Lung (tissue), 11 donors: ENCODE measurements at regions not wholly inside any gene's neighbourhood (a gene's known extent, or its start where the extent isn't known, plus 50 kb on each side); places are given as distances from the start of the nearest gene placed in this dataset.

ENCODE experiments used
- ATAC-seq: fragments of 200-7000 bp; cut with Tn5 transposase; one replicate; pipeline ENCODE4 v1.9.1; 2020; ENCODE audit warnings: moderate number of reproducible peaks; ENCODE audit not compliant: insufficient read depth, low FRiP score
- DNase-seq, 3 donors: peaks; one replicate each; pipeline ENCODE4 v3.0.0-alpha.2; 2013 to 2017
- H3K27ac ChIP-seq, 2 donors: one replicate each; pipeline ENCODE4 v1.5.1; 2013; ENCODE audit warnings: mild to moderate bottlenecking in 2 of 2, moderate library complexity in 2 of 2, control low read depth in 1 of 2, inconsistent platforms in 1 of 2, low read depth in 1 of 2, low read length in 1 of 2
- H3K27me3 ChIP-seq, 3 donors: one replicate each; pipeline ENCODE4 v1.5.1; 2013; ENCODE audit warnings: low read length in 2 of 3; ENCODE audit not compliant: control insufficient read depth in 3 of 3, insufficient read depth in 3 of 3
- H3K36me3 ChIP-seq, 4 donors: one replicate each; pipeline ENCODE4 v1.5.1; 2013; ENCODE audit warnings: low read length in 4 of 4, mild to moderate bottlenecking in 1 of 4, moderate library complexity in 1 of 4; ENCODE audit not compliant: control insufficient read depth in 4 of 4, insufficient read depth in 4 of 4
- H3K4me1 ChIP-seq, 5 donors: one replicate each; pipeline ENCODE4 v1.5.1; 2013; ENCODE audit warnings: low read length in 5 of 5, mild to moderate bottlenecking in 2 of 5, moderate library complexity in 1 of 5; ENCODE audit not compliant: control insufficient read depth in 5 of 5, insufficient read depth in 5 of 5
- H3K4me3 ChIP-seq: one replicate; pipeline ENCODE4 v1.5.1; 2013; ENCODE audit warnings: mild to moderate bottlenecking, control low read depth, moderate library complexity
- H3K9ac ChIP-seq, 2 donors: one replicate each; pipeline ENCODE4 v1.5.1; 2013; ENCODE audit warnings: low read length in 2 of 2, control low read depth in 1 of 2; ENCODE audit not compliant: insufficient read depth in 1 of 2
- H3K9me3 ChIP-seq, 4 donors: one replicate each; pipeline ENCODE4 v1.5.1; 2013; ENCODE audit warnings: low read length in 3 of 4, mild to moderate bottlenecking in 1 of 4, moderate library complexity in 1 of 4; ENCODE audit not compliant: control insufficient read depth in 4 of 4, insufficient read depth in 3 of 4
- WGBS, 2 donors: extraction: QIAGEN DNeasy Blood & Tissue Kit; methylation state at CpG; one replicate each; pipeline ENCODE4 v1.1.7; 2013; 5-methylcytosine and 5-hydroxymethylcytosine counted together
- TF ChIP-seq, protein P1 (sequence below): IDR thresholded peaks from 2 replicates; pipeline ENCODE4 v1.5.1; 2012; ENCODE audit warnings: mild to moderate bottlenecking; ENCODE audit errors: control extremely low read depth, extremely low read depth
- donor health status: control.
- donor health status: control.
- donor health status: Bipolar disorder and iron deficiency.
- donor health status: healthy.
- donor health status: DM: yes; HTN: yes; CAD: no.

GRCh38 chr14:49319810-49320209 lies 266.4 kb downstream of the RPS29 start:
- no peak overlapping the region for H3K9ac ChIP-seq
- 72 to 94% methylated on average over 3 of the region's 3 CpGs for WGBS, 2 donors
- TF ChIP-seq, protein P1, sequence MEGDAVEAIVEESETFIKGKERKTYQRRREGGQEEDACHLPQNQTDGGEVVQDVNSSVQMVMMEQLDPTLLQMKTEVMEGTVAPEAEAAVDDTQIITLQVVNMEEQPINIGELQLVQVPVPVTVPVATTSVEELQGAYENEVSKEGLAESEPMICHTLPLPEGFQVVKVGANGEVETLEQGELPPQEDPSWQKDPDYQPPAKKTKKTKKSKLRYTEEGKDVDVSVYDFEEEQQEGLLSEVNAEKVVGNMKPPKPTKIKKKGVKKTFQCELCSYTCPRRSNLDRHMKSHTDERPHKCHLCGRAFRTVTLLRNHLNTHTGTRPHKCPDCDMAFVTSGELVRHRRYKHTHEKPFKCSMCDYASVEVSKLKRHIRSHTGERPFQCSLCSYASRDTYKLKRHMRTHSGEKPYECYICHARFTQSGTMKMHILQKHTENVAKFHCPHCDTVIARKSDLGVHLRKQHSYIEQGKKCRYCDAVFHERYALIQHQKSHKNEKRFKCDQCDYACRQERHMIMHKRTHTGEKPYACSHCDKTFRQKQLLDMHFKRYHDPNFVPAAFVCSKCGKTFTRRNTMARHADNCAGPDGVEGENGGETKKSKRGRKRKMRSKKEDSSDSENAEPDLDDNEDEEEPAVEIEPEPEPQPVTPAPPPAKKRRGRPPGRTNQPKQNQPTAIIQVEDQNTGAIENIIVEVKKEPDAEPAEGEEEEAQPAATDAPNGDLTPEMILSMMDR: no peak
- no peaks in the 10 kb centered on the region for H3K4me1 ChIP-seq
- no peak for DNase-seq
- no peaks in the 10 kb centered on the region for H3K9me3 ChIP-seq
- no peak overlapping the region for H3K4me3 ChIP-seq
- no peaks in the 10 kb centered on the region for H3K36me3 ChIP-seq
- H3K27me3 ChIP-seq: peaks cover 0 to 4% (median 0%) of the 10 kb centered on the region in 3 donors
- ATAC-seq: no peak
- no peak overlapping the region for H3K27ac ChIP-seq

- H3K27ac ChIP-seq: no peak overlapping the region
- no peak overlapping the region for H3K4me3 ChIP-seq
- WGBS, 2 donors: 80 to 86% methylated on average over 4 of the region's 4 CpGs
- H3K27me3 ChIP-seq: no peaks in the 10 kb centered on the region
- no peaks in the 10 kb centered on the region for H3K9me3 ChIP-seq
- no peak for ATAC-seq
- no peak overlapping the region for H3K9ac ChIP-seq
- no peak for DNase-seq
- no peaks in the 10 kb centered on the region for H3K4me1 ChIP-seq
- no peaks in the 10 kb centered on the region for H3K36me3 ChIP-seq
- TF ChIP-seq, protein P1: no peak
Measured at GRCh38 chr14:49315570-49315969, 270.6 kb downstream of the RPS29 start.

DNA sequence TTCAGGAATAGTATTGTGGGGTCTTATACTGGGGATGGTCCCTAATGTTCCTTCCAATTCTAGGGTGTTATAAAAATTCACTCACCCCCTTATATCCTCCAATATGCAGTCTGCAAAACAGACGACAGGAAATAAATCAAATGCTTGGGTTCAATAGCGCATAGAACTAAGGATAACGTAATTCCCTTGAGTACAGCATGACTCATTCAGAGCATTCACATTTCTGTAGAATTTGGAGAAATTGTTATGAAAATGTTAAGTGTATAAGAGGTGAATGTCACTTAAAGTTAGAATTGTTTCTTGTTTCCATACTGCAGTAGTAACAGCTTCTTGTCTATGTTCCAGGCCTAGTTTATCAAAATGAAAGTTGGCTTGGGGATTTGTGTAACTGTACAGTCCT lies 271.4 kb downstream of the RPS29 start:
- 87 to 91% methylated on average over 3 of the region's 3 CpGs for WGBS, 2 donors
- ATAC-seq: no peak
- DNase-seq: no peak
- Histone ChIP-seq H3K4me3 (no peak overlapping the region), H3K27ac (no peak overlapping the region), H3K9me3 (no peaks in the 10 kb centered on the region), H3K9ac (no peak overlapping the region), H3K4me1 (no peaks in the 10 kb centered on the region), H3K36me3 (no peaks in the 10 kb centered on the region), H3K27me3 (no peaks in the 10 kb centered on the region)
- TF ChIP-seq, protein P1: no peak

GRCh38 chr14:49313108-49313507 lies 273.1 kb downstream of the RPS29 start:
- H3K9ac ChIP-seq: no peak overlapping the region
- TF ChIP-seq, protein P1: no peak
- no peaks in the 10 kb centered on the region for H3K9me3 ChIP-seq
- no peak overlapping the region for H3K4me3 ChIP-seq
- DNase-seq: no peak
- H3K27me3 ChIP-seq: no peaks in the 10 kb centered on the region
- no peaks in the 10 kb centered on the region for H3K4me1 ChIP-seq
- H3K27ac ChIP-seq: no peak overlapping the region
- ATAC-seq: no peak
- H3K36me3 ChIP-seq: no peaks in the 10 kb centered on the region
